GM12892 (cell line): ENCODE measurements at regions not wholly inside any gene's neighbourhood (a gene's known extent, or its start where the extent isn't known, plus 50 kb on each side); places are given as distances from the start of the nearest gene placed in this dataset.

Experiments used
- DNase-seq: peaks from one replicate; pipeline ENCODE4 v3.0.0; 2011; ENCODE audit not compliant: insufficient read length
- FAIRE-seq: peaks from 2 replicates; lab custom pipeline; 2011; peaks lifted over from hg19 to GRCh38; lab: Jason Lieb, UNC
- POLR2A ChIP-seq: IDR thresholded peaks from 2 replicates; pipeline ENCODE4 v1.6.1; 2011; ENCODE audit warnings: low read depth, low read length, control low read depth
- POLR2AphosphoS5 ChIP-seq: IDR thresholded peaks from 2 replicates; pipeline ENCODE4 v1.6.1; 2011; ENCODE audit warnings: low read depth, low read length, control low read depth
- TAF1 ChIP-seq: IDR thresholded peaks from 2 replicates; pipeline ENCODE4 v1.6.1; 2011; ENCODE audit warnings: low read depth, mild to moderate bottlenecking, control low read depth, low read length, borderline replicate concordance

GRCh38 chr9:20112205-20112783 lies 323.5 kb upstream of the SLC24A2 start:
- FAIRE-seq (no peak), DNase-seq (no peak)
- TF ChIP-seq POLR2AphosphoS5: no peak
- no peak for TF ChIP-seq POLR2A
- TF ChIP-seq TAF1: no peak

GRCh38 chr9:20111173-20111843 lies 322.5 kb upstream of the SLC24A2 start:
- TF ChIP-seq TAF1: no peak
- FAIRE-seq (no peak), DNase-seq (no peak)

GRCh38 chr9:20095430-20096092 lies 306.7 kb upstream of the SLC24A2 start:
- TF ChIP-seq POLR2A: no peak
- no peak for TF ChIP-seq POLR2AphosphoS5
- TF ChIP-seq TAF1: no peak
- DNase-seq (no peak), FAIRE-seq (peak; percentile 9)

DNA sequence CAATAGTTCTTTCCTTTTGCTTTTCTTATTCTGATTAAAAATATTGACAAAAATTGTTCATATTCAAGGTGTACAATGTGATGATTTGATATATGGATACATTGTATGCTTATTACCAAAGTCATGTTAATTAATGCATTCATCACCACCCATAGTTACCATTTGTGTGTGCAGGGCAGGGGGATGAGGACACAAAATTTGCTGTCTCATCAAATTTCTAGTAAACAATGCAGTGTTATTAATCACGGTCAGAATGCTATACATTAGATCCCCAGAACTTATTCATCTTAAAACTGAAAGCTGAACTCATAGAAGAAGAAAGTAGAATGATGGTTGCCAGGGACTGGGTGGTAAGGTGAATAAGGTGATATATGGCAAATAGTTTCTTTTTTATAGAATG lies 303.7 kb upstream of the SLC24A2 start:
- no peak for TF ChIP-seq POLR2A
- TF ChIP-seq POLR2AphosphoS5: no peak
- TF ChIP-seq TAF1: no peak
- DNase-seq: no peak

GRCh38 chr9:20087481-20087880 lies 298.6 kb upstream of the SLC24A2 start:
- FAIRE-seq (no peak), DNase-seq (no peak)
- TF ChIP-seq POLR2A (no peak), TAF1 (no peak), POLR2AphosphoS5 (no peak)

More for the DNA sequence above, 303.7 kb upstream of the SLC24A2 start:
- FAIRE-seq: no peak

DNA sequence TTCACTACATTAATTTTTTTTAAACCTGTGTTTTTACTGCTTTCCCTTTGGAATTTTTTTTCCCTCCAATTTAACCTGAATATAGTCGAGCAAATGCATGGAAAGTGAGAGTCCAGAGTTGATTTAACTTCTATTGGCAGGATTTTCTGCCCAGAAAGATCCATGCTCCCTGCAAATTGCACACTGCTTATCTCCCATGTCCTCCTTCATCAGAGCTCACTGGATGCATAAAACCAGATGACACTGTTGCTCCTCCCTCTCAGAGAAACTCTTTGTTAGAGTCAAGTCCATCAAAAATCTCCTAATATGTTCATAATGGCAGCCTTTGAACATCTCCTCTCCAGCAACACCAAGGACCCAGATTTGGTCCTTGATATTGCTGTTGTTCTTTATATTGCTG lies 297.0 kb upstream of the SLC24A2 start:
- DNase-seq (no peak), FAIRE-seq (no peak)
- TF ChIP-seq POLR2AphosphoS5 (no peak), POLR2A (no peak), TAF1 (no peak)

DNA sequence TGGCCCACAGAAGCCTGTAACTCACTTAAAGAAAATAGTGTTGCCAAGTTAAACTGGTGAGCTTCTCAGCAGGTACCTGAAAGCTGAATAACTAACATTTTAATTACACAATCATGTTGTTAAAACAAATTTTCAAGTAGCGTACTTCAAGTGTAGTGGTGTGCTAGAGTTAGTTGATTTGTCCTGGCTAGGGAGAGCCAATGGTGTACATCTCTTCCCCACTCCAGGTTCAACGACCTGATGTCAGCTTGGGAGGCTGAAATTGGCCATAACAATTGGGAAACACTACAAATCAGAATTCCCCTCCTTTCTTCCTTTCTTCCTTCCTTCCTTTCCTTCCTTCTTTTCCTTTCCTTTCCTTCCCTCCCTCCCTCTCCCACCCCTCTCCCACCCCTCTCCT lies 295.3 kb upstream of the SLC24A2 start:
- TF ChIP-seq POLR2AphosphoS5: no peak
- no peak for TF ChIP-seq TAF1
- TF ChIP-seq POLR2A: no peak
- DNase-seq (no peak), FAIRE-seq (no peak)

DNA sequence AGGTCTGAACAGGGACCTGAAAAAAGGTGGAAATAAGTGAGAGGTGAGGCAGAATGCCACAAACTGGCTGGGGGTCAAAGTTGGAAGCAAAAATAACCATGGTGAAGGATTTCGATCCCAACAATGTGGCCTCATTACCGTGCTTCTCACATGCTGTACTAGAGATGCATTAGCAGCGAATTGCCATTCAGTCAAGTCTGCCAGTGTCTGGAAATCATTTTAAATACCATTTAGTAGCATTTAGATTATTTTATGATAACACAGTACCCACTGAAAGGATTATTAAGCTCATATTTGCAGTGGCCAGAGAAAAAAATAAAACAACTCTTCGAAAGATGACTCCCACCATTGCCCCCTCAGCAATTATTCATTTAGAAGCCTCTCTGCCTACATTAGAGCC lies 294.6 kb upstream of the SLC24A2 start:
- no peak for FAIRE-seq
- DNase-seq: no peak
- TF ChIP-seq POLR2A: no peak
- TF ChIP-seq TAF1: no peak

DNA sequence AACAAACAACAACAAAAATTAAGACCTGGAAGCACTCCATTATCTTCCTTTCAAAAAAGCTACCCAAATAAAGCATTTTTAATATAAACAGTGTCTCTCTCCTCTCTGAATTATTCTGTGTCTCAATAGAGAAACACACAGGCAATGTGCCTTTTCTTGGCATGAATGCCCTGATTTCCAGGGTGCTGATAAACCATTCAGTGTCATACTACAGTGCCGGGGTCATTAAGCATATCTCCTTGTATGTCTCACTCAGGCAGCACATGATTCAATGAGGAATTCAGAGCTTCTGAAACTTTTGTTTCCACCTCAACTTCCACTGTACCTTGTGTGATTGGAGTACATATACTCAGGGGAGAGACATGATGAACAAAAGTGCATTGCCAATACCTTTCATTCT lies 294.0 kb upstream of the SLC24A2 start:
- TF ChIP-seq POLR2AphosphoS5: no peak
- TF ChIP-seq TAF1: no peak
- no peak for TF ChIP-seq POLR2A
- FAIRE-seq: no peak
- no peak for DNase-seq

- TF ChIP-seq TAF1 (no peak), POLR2A (no peak), POLR2AphosphoS5 (no peak)
- DNase-seq (no peak), FAIRE-seq (no peak)
Observed at GRCh38 chr9:20082406-20082805, 293.6 kb upstream of the SLC24A2 start.

DNA sequence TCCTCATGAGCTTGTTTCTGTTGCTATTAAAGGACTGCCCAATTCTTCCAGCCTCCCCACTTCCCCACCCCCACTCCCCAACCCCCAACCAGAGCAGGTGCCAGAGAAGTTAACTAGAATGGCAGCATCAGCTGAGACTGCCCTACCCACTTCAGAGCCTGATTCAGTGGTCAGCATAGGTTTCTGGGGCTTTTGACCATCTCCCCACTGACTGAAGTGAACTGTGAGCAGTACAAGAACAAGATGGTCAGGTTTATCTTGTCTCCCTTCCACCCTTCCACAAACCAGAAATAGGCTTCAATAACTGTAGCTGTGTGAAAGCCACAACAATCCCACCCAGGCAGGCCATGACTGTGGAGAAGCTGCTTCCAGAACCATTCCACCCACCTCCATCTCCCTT lies 289.4 kb upstream of the SLC24A2 start:
- no peak for FAIRE-seq
- TF ChIP-seq TAF1 (no peak), POLR2AphosphoS5 (no peak), POLR2A (no peak)
- DNase-seq: no peak

- no peak for TF ChIP-seq TAF1
- TF ChIP-seq POLR2A: no peak
- no peak for TF ChIP-seq POLR2AphosphoS5
- FAIRE-seq: no peak
- DNase-seq: no peak
Observed at GRCh38 chr9:20074291-20074690, 285.5 kb upstream of the SLC24A2 start.

- TF ChIP-seq TAF1 (no peak), POLR2AphosphoS5 (no peak), POLR2A (no peak)
- no peak for FAIRE-seq
- DNase-seq: no peak
Observed at GRCh38 chr9:20070336-20070735, 281.5 kb upstream of the SLC24A2 start.
